GM12874 (cell line): ENCODE measurements at regions not wholly inside any gene's neighbourhood (a gene's known extent, or its start where the extent isn't known, plus 50 kb on each side); places are given as distances from the start of the nearest gene placed in this dataset.

Experiments
- CTCF ChIP-seq: IDR thresholded peaks from 2 replicates; pipeline ENCODE4 v1.5.1; 2011; ENCODE audit warnings: low read depth, mild to moderate bottlenecking, control low read depth, low read length, moderate library complexity; ENCODE audit not compliant: insufficient read depth

- no peak for TF ChIP-seq CTCF
Measured at GRCh38 chr14:95391331-95391730, 71.6 kb upstream of the CLMN start.

GRCh38 chr14:95389471-95390011, 69.8 kb upstream of the CLMN start:
- TF ChIP-seq CTCF, result no peak

- no peak for TF ChIP-seq CTCF
Measured at GRCh38 chr14:95388699-95389098, 69.0 kb upstream of the CLMN start.

- TF ChIP-seq CTCF, result no peak
Measured at GRCh38 chr14:95387826-95388445, 68.2 kb upstream of the CLMN start.

GRCh38 chr14:95386536-95387095, 66.9 kb upstream of the CLMN start:
- TF ChIP-seq CTCF, result no peak

- TF ChIP-seq CTCF, result no peak
Measured at GRCh38 chr14:95385701-95386100, 66.0 kb upstream of the CLMN start.

GRCh38 chr14:95382747-95383146, 63.0 kb upstream of the CLMN start:
- TF ChIP-seq CTCF, result no peak
